ENCODE measurements at regions not wholly inside any gene's neighbourhood (a gene's known extent, or its start where the extent isn't known, plus 50 kb on each side); places are given as distances from the start of the nearest gene placed in this dataset.

DNA sequence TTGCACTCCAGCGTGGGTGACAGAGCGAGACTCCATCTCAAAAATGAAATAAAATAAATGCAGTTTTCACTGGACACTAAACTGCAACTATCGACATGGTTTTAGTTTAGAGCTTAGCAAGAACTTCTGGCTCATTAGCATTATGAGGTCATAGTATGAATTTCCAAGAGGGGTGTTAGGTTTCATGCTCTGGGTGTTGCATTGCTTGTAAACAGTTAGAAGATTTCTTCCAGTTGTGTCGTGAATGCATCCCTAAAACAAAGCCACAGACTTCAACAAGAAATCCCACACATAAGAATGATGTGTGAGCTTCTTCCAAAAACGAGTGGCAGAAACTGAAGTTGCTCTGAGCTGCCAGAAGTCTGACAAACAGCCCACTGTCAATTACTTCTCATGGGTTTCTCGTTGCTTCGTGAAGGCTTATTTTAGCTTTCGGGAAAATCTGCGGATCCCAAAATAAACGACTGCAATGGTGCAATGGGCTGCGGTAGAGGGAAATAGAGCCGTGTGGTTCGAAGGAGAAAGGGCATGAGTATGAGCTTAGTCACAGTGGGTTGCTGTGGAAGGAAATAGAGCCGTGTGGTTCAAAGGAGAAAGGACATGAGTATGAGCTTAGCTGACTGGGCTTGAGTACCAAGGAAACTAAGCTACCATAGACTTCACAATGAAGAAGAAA is 354.9 kb downstream of the DHRSX start:
- no peak for TF ChIP-seq SUZ12 (IDR thresholded peaks at IDR 0.05)
- TF ChIP-seq BHLHE40 (IDR thresholded peaks at IDR 0.05; ENCODE audit: borderline replicate concordance): no peak
- TF ChIP-seq L3MBTL2 (conservative IDR thresholded peaks at IDR 0.05): no peak
- TF ChIP-seq, protein P1, sequence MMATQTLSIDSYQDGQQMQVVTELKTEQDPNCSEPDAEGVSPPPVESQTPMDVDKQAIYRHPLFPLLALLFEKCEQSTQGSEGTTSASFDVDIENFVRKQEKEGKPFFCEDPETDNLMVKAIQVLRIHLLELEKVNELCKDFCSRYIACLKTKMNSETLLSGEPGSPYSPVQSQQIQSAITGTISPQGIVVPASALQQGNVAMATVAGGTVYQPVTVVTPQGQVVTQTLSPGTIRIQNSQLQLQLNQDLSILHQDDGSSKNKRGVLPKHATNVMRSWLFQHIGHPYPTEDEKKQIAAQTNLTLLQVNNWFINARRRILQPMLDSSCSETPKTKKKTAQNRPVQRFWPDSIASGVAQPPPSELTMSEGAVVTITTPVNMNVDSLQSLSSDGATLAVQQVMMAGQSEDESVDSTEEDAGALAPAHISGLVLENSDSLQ (IDR thresholded peaks at IDR 0.05): no peak
- no peak for TF ChIP-seq ZNF384 (IDR thresholded peaks at IDR 0.05)
- TF ChIP-seq ELF4 (IDR thresholded peaks at IDR 0.05): no peak
